KBM-7 (cell line): ENCODE measurements at regions not wholly inside any gene's neighbourhood (a gene's known extent, or its start where the extent isn't known, plus 50 kb on each side); places are given as distances from the start of the nearest gene placed in this dataset.
"Not testable (repeated sequence)": the region's sequence is repeated elsewhere in the genome, so short reads cannot be mapped to it uniquely, and the experiment has no call there.

ENCODE experiments used
- DNase-seq: peaks from one replicate; pipeline ENCODE4 v3.0.0-alpha.2; 2015
- in situ Hi-C: fragments of 300-500 bp; cut with MboI; formaldehyde crosslinking; loops from 2 replicates; pipeline ENCODE4 v1.14.3; 2020; ENCODE audit warnings: low sequenced_read_pairs, low pct_unique_long_range_greater_than_20kb, mixed read lengths

- in situ Hi-C loops, result no loop called here
- no peak for DNase-seq
Measured at GRCh38 chr21:28216976-28217523, 775.6 kb downstream of the LTN1 start.

GRCh38 chr21:28215214-28215954 lies 777.3 kb downstream of the LTN1 start:
- no peak for DNase-seq
- in situ Hi-C loops, result no loop called here

GRCh38 chr21:28214786-28215185 lies 777.9 kb downstream of the LTN1 start:
- in situ Hi-C loops, result no loop called here
- DNase-seq, result no peak

GRCh38 chr21:28213261-28213660 lies 779.4 kb downstream of the LTN1 start:
- DNase-seq, result no peak
- in situ Hi-C loops, result no loop called here

GRCh38 chr21:28212061-28212460 lies 780.6 kb downstream of the LTN1 start:
- no peak for DNase-seq
- in situ Hi-C loops, result no loop called here

GRCh38 chr21:28207436-28208173 lies 785.1 kb downstream of the LTN1 start:
- DNase-seq, result no peak
- in situ Hi-C loops, result no loop called here

- no peak for DNase-seq
- in situ Hi-C loops, result no loop called here
Measured at GRCh38 chr21:28200726-28201125, 792.0 kb downstream of the LTN1 start.

GRCh38 chr21:28196981-28197380 lies 795.7 kb downstream of the LTN1 start:
- in situ Hi-C loops, result no loop called here
- DNase-seq, result no peak

- in situ Hi-C loops, result no loop called here
- DNase-seq, result no peak
Measured at GRCh38 chr21:28193189-28193588, 799.5 kb downstream of the LTN1 start.

- DNase-seq, result no peak
- in situ Hi-C loops, result no loop called here
Measured at GRCh38 chr21:28186604-28187003, 806.1 kb downstream of the LTN1 start.

GRCh38 chr21:28181730-28182129 lies 810.9 kb downstream of the LTN1 start:
- no peak for DNase-seq
- in situ Hi-C loops, result no loop called here

- DNase-seq, result no peak
- in situ Hi-C loops, result no loop called here
Measured at GRCh38 chr21:28179136-28179535, 813.5 kb downstream of the LTN1 start.

- in situ Hi-C loops, result no loop called here
- DNase-seq, result no peak
Measured at GRCh38 chr21:28177124-28177523, 815.6 kb downstream of the LTN1 start.

GRCh38 chr21:28174701-28175100 lies 818.0 kb downstream of the LTN1 start:
- no peak for DNase-seq
- in situ Hi-C loops, result no loop called here

- in situ Hi-C loops, result no loop called here
- no peak for DNase-seq
Measured at GRCh38 chr21:28174006-28174405, 818.7 kb downstream of the LTN1 start.

GRCh38 chr21:28172376-28172775 lies 820.3 kb downstream of the LTN1 start:
- in situ Hi-C loops, result no loop called here
- no peak for DNase-seq

GRCh38 chr21:28167366-28167765 lies 825.3 kb downstream of the LTN1 start:
- in situ Hi-C loops, result no loop called here

GRCh38 chr21:28164519-28164918 lies 828.2 kb downstream of the LTN1 start:
- in situ Hi-C loops, DNase-seq: not testable (repeated sequence)

More at GRCh38 chr21:28167366-28167765, 825.3 kb downstream of the LTN1 start:
- no peak for DNase-seq

GRCh38 chr21:28162052-28162451 lies 830.6 kb downstream of the LTN1 start:
- DNase-seq, in situ Hi-C loops: not testable (repeated sequence)

- DNase-seq, result no peak
- in situ Hi-C loops, result no loop called here
Measured at GRCh38 chr21:28160378-28160777, 832.3 kb downstream of the LTN1 start.
